Panc1 (cell line): ENCODE measurements at regions not wholly inside any gene's neighbourhood (a gene's known extent, or its start where the extent isn't known, plus 50 kb on each side); places are given as distances from the start of the nearest gene placed in this dataset.

Source experiments
- ATAC-seq: fragments of 200-7000 bp; cut with Tn5 transposase; 2 replicates; pipeline ENCODE4 v1.9.1; 2020; ENCODE audit warnings: mild to moderate bottlenecking, moderate library complexity
- BruUV-seq: library from RNA; stranded (reverse); fragments of 400-500 nt; replicated peaks from 2 replicates; lab custom pipeline; 2021; lab: Mats Ljungman, UMichigan
- CTCF ChIA-PET: fragments of 300-600 bp; sonication (Branson Sonifier 250); formaldehyde crosslinking; loops from one replicate; lab custom pipeline; 2022; ENCODE audit warnings: antibody characterized with exemption; lab: Charles Lee
- POLR2A ChIA-PET: fragments of 300-600 bp; sonication (Branson Sonifier 250); formaldehyde crosslinking; loops from one replicate; lab custom pipeline; 2022; ENCODE audit warnings: antibody characterized with exemption; lab: Charles Lee
- DNase-seq: peaks from one replicate; pipeline ENCODE4 v3.0.0-alpha.2; 2010; ENCODE audit warnings: low read depth, low spot score
- H3K27ac ChIP-seq: 2 replicates; pipeline ENCODE4 v1.5.1; 2011; ENCODE audit warnings: mild to moderate bottlenecking, low read length, inconsistent platforms
- H3K27me3 ChIP-seq: fragments of 200-500 bp; sonication (Bioruptor generic); 2 replicates; pipeline ENCODE4 v1.6.0; 2014; ENCODE audit warnings: low read length, inconsistent platforms; ENCODE audit not compliant: control insufficient read depth, insufficient read depth
- H3K36me3 ChIP-seq: fragments of 200-500 bp; sonication (Bioruptor generic); 2 replicates; pipeline ENCODE4 v1.5.1; 2014; ENCODE audit warnings: inconsistent platforms, mild to moderate bottlenecking, low read length, moderate library complexity; ENCODE audit not compliant: control insufficient read depth, insufficient read depth
- H3K4me1 ChIP-seq: 2 replicates; pipeline ENCODE4 v1.5.1; 2011; ENCODE audit warnings: inconsistent platforms, mild to moderate bottlenecking, low read length, moderate library complexity; ENCODE audit not compliant: control insufficient read depth, insufficient read depth
- H3K4me3 ChIP-seq, 2 experiments: 2 replicates each; pipeline ENCODE4 v1.5.1; 2011 to 2012; ENCODE audit warnings: low read depth in 2 of 2, low read length in 2 of 2, mild to moderate bottlenecking in 2 of 2, inconsistent platforms in 1 of 2, moderate library complexity in 1 of 2
- H3K9me3 ChIP-seq: fragments of 200-500 bp; sonication (Bioruptor generic); 2 replicates; pipeline ENCODE4 v1.5.1; 2014; ENCODE audit warnings: low read depth, mild to moderate bottlenecking, inconsistent platforms, low read length, moderate library complexity; ENCODE audit not compliant: control insufficient read depth, insufficient read depth
- POLR2AphosphoS5 ChIP-seq: IDR thresholded peaks from 2 replicates; pipeline ENCODE4 v1.6.1; 2012; ENCODE audit warnings: mild to moderate bottlenecking, low read depth, low read length, moderate library complexity
- REST ChIP-seq, 2 experiments: IDR thresholded peaks; 2 replicates each; pipeline ENCODE4 v1.6.1; 2011 to 2012; ENCODE audit warnings: low read depth in 2 of 2, control low read depth in 1 of 2, low read length in 1 of 2, mild to moderate bottlenecking in 1 of 2, moderate library complexity in 1 of 2; ENCODE audit not compliant: insufficient read depth in 1 of 2
- SIN3A ChIP-seq: IDR thresholded peaks from 2 replicates; pipeline ENCODE4 v1.6.1; 2012; ENCODE audit warnings: low read depth, mild to moderate bottlenecking, low read length, moderate library complexity, borderline replicate concordance; ENCODE audit not compliant: insufficient read depth
- TCF7L2 ChIP-seq: IDR thresholded peaks from 2 replicates; pipeline ENCODE4 v1.6.1; 2011; ENCODE audit warnings: mild to moderate bottlenecking, low read depth, low read length, inconsistent platforms
- in situ Hi-C: cut with HindIII; loops from 2 replicates; pipeline ENCODE4 v1.10.0; 2016; ENCODE audit warnings: low sequenced_read_pairs, low pct_unique_long_range_greater_than_20kb
- intact Hi-C: fragments of 100-400 bp; cut with micrococcal nuclease; formaldehyde crosslinking; loops from one replicate; pipeline ENCODE4 v1.10.0; 2022; ENCODE audit not compliant: unreplicated experiment
- TF ChIP-seq, protein P1 (sequence below): fragments of 450-650 bp; IDR thresholded peaks from 2 replicates; pipeline ENCODE4 v1.5.1; 2017; ENCODE audit warnings: mild to moderate bottlenecking

- no peak for TF ChIP-seq REST (IDR thresholded peaks at IDR 0.05; ENCODE audit: insufficient read depth in 1 of 2, low read depth in 2 of 2, low read length in 1 of 2)
- TF ChIP-seq, protein P1, sequence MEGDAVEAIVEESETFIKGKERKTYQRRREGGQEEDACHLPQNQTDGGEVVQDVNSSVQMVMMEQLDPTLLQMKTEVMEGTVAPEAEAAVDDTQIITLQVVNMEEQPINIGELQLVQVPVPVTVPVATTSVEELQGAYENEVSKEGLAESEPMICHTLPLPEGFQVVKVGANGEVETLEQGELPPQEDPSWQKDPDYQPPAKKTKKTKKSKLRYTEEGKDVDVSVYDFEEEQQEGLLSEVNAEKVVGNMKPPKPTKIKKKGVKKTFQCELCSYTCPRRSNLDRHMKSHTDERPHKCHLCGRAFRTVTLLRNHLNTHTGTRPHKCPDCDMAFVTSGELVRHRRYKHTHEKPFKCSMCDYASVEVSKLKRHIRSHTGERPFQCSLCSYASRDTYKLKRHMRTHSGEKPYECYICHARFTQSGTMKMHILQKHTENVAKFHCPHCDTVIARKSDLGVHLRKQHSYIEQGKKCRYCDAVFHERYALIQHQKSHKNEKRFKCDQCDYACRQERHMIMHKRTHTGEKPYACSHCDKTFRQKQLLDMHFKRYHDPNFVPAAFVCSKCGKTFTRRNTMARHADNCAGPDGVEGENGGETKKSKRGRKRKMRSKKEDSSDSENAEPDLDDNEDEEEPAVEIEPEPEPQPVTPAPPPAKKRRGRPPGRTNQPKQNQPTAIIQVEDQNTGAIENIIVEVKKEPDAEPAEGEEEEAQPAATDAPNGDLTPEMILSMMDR = no peak
- no peak for TF ChIP-seq TCF7L2
- no peak for TF ChIP-seq POLR2AphosphoS5
- TF ChIP-seq SIN3A = no peak
- ChIA-PET CTCF (no interaction called here), POLR2A (no interaction called here)
- in situ Hi-C loops (no loop called here), intact Hi-C loops (no loop called here)
- no peaks in the 10 kb centered on the region for H3K9me3 ChIP-seq
- DNase-seq (no peak), ATAC-seq (no peak)
- BruUV-seq = no TSS peak
- no peaks in the 10 kb centered on the region for H3K27me3 ChIP-seq
- H3K4me1 ChIP-seq = no peaks in the 10 kb centered on the region
- no peak overlapping the region for H3K4me3 ChIP-seq
- H3K27ac ChIP-seq = no peak overlapping the region
- no peaks in the 10 kb centered on the region for H3K36me3 ChIP-seq
These were observed 751.9 kb upstream of the NEGR1 start for GRCh38 chr1:73034271-73034670.

GRCh38 chr1:73033640-73034039 lies 751.3 kb upstream of the NEGR1 start:
- POLR2A ChIA-PET = no interaction called here
- CTCF ChIA-PET = no interaction called here
- no TSS peak for BruUV-seq
- Histone ChIP-seq H3K4me1 (no peaks in the 10 kb centered on the region), H3K4me3 (no peak overlapping the region), H3K27me3 (no peaks in the 10 kb centered on the region), H3K27ac (no peak overlapping the region), H3K9me3 (no peaks in the 10 kb centered on the region), H3K36me3 (no peaks in the 10 kb centered on the region)
- intact Hi-C loops (no loop called here), in situ Hi-C loops (no loop called here)
- ATAC-seq = no peak
- TF ChIP-seq REST (IDR thresholded peaks at IDR 0.05; ENCODE audit: insufficient read depth in 1 of 2, low read depth in 2 of 2, low read length in 1 of 2) (no peak), POLR2AphosphoS5 (no peak), SIN3A (no peak), TCF7L2 (no peak)
- TF ChIP-seq, protein P1 = no peak
- DNase-seq = no peak
